Panc1 (cell line): ENCODE measurements at regions not wholly inside any gene's neighbourhood (a gene's known extent, or its start where the extent isn't known, plus 50 kb on each side); places are given as distances from the start of the nearest gene placed in this dataset.

Experiments
- ATAC-seq: fragments of 200-7000 bp; cut with Tn5 transposase; 2 replicates; pipeline ENCODE4 v1.9.1; 2020; ENCODE audit warnings: mild to moderate bottlenecking, moderate library complexity
- BruUV-seq: library from RNA; stranded (reverse); fragments of 400-500 nt; replicated peaks from 2 replicates; lab custom pipeline; 2021; lab: Mats Ljungman, UMichigan
- CTCF ChIA-PET: fragments of 300-600 bp; sonication (Branson Sonifier 250); formaldehyde crosslinking; loops from one replicate; lab custom pipeline; 2022; ENCODE audit warnings: antibody characterized with exemption; lab: Charles Lee
- POLR2A ChIA-PET: fragments of 300-600 bp; sonication (Branson Sonifier 250); formaldehyde crosslinking; loops from one replicate; lab custom pipeline; 2022; ENCODE audit warnings: antibody characterized with exemption; lab: Charles Lee
- DNase-seq: peaks from one replicate; pipeline ENCODE4 v3.0.0-alpha.2; 2010; ENCODE audit warnings: low read depth, low spot score
- H3K27ac ChIP-seq: 2 replicates; pipeline ENCODE4 v1.5.1; 2011; ENCODE audit warnings: mild to moderate bottlenecking, low read length, inconsistent platforms
- H3K27me3 ChIP-seq: fragments of 200-500 bp; sonication (Bioruptor generic); 2 replicates; pipeline ENCODE4 v1.6.0; 2014; ENCODE audit warnings: low read length, inconsistent platforms; ENCODE audit not compliant: control insufficient read depth, insufficient read depth
- H3K36me3 ChIP-seq: fragments of 200-500 bp; sonication (Bioruptor generic); 2 replicates; pipeline ENCODE4 v1.5.1; 2014; ENCODE audit warnings: inconsistent platforms, mild to moderate bottlenecking, low read length, moderate library complexity; ENCODE audit not compliant: control insufficient read depth, insufficient read depth
- H3K4me1 ChIP-seq: 2 replicates; pipeline ENCODE4 v1.5.1; 2011; ENCODE audit warnings: inconsistent platforms, mild to moderate bottlenecking, low read length, moderate library complexity; ENCODE audit not compliant: control insufficient read depth, insufficient read depth
- H3K4me3 ChIP-seq, 2 experiments: 2 replicates each; pipeline ENCODE4 v1.5.1; 2011 to 2012; ENCODE audit warnings: low read depth in 2 of 2, low read length in 2 of 2, mild to moderate bottlenecking in 2 of 2, inconsistent platforms in 1 of 2, moderate library complexity in 1 of 2
- H3K9me3 ChIP-seq: fragments of 200-500 bp; sonication (Bioruptor generic); 2 replicates; pipeline ENCODE4 v1.5.1; 2014; ENCODE audit warnings: low read depth, mild to moderate bottlenecking, inconsistent platforms, low read length, moderate library complexity; ENCODE audit not compliant: control insufficient read depth, insufficient read depth
- CTCF ChIP-seq: fragments of 450-650 bp; IDR thresholded peaks from 2 replicates; pipeline ENCODE4 v1.5.1; 2017; ENCODE audit warnings: mild to moderate bottlenecking
- REST ChIP-seq, 2 experiments: IDR thresholded peaks; 2 replicates each; pipeline ENCODE4 v1.6.1; 2011 to 2012; ENCODE audit warnings: low read depth in 2 of 2, control low read depth in 1 of 2, low read length in 1 of 2, mild to moderate bottlenecking in 1 of 2, moderate library complexity in 1 of 2; ENCODE audit not compliant: insufficient read depth in 1 of 2
- in situ Hi-C: cut with HindIII; loops from 2 replicates; pipeline ENCODE4 v1.10.0; 2016; ENCODE audit warnings: low sequenced_read_pairs, low pct_unique_long_range_greater_than_20kb
- intact Hi-C: fragments of 100-400 bp; cut with micrococcal nuclease; formaldehyde crosslinking; loops from one replicate; pipeline ENCODE4 v1.10.0; 2022; ENCODE audit not compliant: unreplicated experiment

- ATAC-seq, result peak; percentile 99
- DNase-seq, result peak; percentile 85
- Histone ChIP-seq H3K4me3 (no peak overlapping the region), H3K27me3 (no peaks in the 10 kb centered on the region), H3K9me3 (no peaks in the 10 kb centered on the region), H3K27ac (no peak overlapping the region), H3K36me3 (no peaks in the 10 kb centered on the region), H3K4me1 (no peaks in the 10 kb centered on the region)
- CTCF ChIA-PET, result interaction anchor here (0.8 to 2.0 kb wide), 3 partner anchors 139 to 305 kb away, joined by 3 to 19 read pairs (median 4); no protein-coding TSS in a partner anchor
- BruUV-seq, result no TSS peak
- TF ChIP-seq CTCF (peak; percentile 94), REST (IDR thresholded peaks at IDR 0.05; ENCODE audit: insufficient read depth in 1 of 2, low read depth in 2 of 2, low read length in 1 of 2) (no peak)
- intact Hi-C loops (loop anchor here (1.0 kb wide), 1 partner anchor 141 kb away; no protein-coding TSS in a partner anchor), in situ Hi-C loops (no loop called here)
- POLR2A ChIA-PET, result no interaction called here
Observed at GRCh38 chr3:46078712-46079400, 51.6 kb upstream of the XCR1 start.
